GM12891 (cell line): ENCODE measurements at regions not wholly inside any gene's neighbourhood (a gene's known extent, or its start where the extent isn't known, plus 50 kb on each side); places are given as distances from the start of the nearest gene placed in this dataset.

Experiments
- DNase-seq: peaks from one replicate; pipeline ENCODE4 v3.0.0; 2011; ENCODE audit warnings: low spot score; ENCODE audit not compliant: insufficient read length
- FAIRE-seq: peaks from 2 replicates; lab custom pipeline; 2011; peaks lifted over from hg19 to GRCh38; lab: Jason Lieb, UNC
- PAX5 ChIP-seq: IDR thresholded peaks from 2 replicates; pipeline ENCODE4 v1.6.1; 2011; ENCODE audit warnings: low read length, moderate library complexity, mild to moderate bottlenecking; ENCODE audit not compliant: insufficient read depth, severe bottlenecking
- POLR2A ChIP-seq: IDR thresholded peaks from 2 replicates; pipeline ENCODE4 v1.6.1; 2011; ENCODE audit warnings: low read depth, low read length, control low read depth
- POLR2AphosphoS5 ChIP-seq: IDR thresholded peaks from 2 replicates; pipeline ENCODE4 v1.6.1; 2011; ENCODE audit warnings: low read depth, low read length, control low read depth
- POU2F2 ChIP-seq: IDR thresholded peaks from 2 replicates; pipeline ENCODE4 v1.6.1; 2011; ENCODE audit warnings: low read depth, mild to moderate bottlenecking, control low read depth, low read length, moderate library complexity
- SPI1 ChIP-seq: IDR thresholded peaks from 2 replicates; pipeline ENCODE4 v1.6.1; 2011; ENCODE audit warnings: low read depth, low read length, control low read depth
- TAF1 ChIP-seq: IDR thresholded peaks from 2 replicates; pipeline ENCODE4 v1.6.1; 2011; ENCODE audit warnings: low read depth, low read length, control low read depth

GRCh38 chr3:118401887-118402286 is 632.8 kb downstream of the IGSF11 start:
- no peak for FAIRE-seq
- no peak for TF ChIP-seq POLR2A
- no peak for TF ChIP-seq PAX5
- no peak for TF ChIP-seq SPI1
- no peak for TF ChIP-seq POU2F2
- TF ChIP-seq POLR2AphosphoS5: no peak
- TF ChIP-seq TAF1: no peak
- no peak for DNase-seq

DNA sequence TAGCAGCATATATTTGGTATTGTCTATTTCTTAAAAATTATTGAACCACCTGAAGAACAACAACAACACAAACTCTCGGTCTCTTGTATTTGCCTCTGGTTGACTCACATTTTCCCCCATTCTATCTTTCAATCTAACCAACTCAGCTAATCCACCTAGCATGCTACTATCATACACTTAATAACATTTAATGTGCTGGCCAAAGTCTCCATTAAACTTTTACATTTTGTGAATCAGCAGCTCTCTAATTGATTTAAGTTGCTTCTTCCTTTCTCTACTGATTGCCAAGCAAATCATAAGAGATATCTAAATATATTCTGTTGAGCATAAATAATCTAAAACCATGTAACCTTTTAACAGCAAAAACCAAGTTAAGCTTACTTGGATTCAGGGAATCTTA is 631.7 kb downstream of the IGSF11 start:
- FAIRE-seq (no peak), DNase-seq (no peak)
- TF ChIP-seq TAF1 (no peak), POU2F2 (no peak), PAX5 (no peak), POLR2AphosphoS5 (no peak), POLR2A (no peak), SPI1 (no peak)

DNA sequence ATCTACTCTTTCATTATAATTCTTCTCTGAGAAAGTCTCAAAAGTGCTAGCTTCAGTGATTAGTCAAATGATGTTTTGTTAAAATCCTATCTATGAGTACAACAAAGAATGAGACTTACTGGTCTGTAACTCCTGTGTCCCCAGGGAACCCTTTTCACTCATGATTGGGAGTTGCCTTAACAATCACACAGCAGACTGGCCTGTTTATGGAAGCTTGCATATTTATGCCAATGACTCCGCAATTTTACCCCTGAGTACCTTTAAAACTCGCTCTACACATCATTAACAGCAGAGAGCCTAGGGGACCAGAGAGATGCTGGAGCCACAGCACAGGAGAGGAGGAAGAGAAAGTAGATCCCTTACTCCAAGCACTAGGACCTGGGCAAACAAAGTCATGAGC is 628.1 kb downstream of the IGSF11 start:
- TF ChIP-seq POU2F2 (no peak), SPI1 (no peak), POLR2AphosphoS5 (no peak), PAX5 (no peak), POLR2A (no peak), TAF1 (no peak)
- FAIRE-seq (no peak), DNase-seq (no peak)

GRCh38 chr3:118408431-118408830 is 626.2 kb downstream of the IGSF11 start:
- FAIRE-seq (no peak), DNase-seq (no peak)
- TF ChIP-seq POLR2A (no peak), SPI1 (no peak), PAX5 (no peak), POLR2AphosphoS5 (no peak)

DNA sequence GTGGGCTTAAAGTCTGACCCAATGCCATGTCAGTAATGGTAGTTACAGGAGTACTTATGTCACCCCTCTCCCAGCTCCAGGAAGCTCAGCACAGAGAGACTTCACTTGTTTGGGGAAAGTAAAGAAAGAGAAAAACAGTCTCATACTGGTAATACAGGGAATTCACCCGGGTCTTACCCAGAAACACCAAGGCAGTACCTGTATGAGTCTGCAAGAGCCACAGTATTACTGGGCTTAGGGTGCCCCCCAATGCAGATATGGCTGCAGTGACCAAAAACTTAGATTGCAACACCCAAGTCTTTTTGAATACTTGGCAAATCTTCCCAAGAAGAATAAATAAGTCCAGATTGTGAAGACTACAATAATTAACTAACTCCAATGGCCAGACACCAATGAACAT is 622.1 kb downstream of the IGSF11 start:
- no peak for DNase-seq
- TF ChIP-seq POLR2A: no peak
- no peak for TF ChIP-seq SPI1
- no peak for TF ChIP-seq POLR2AphosphoS5
- TF ChIP-seq PAX5: no peak
- no peak for TF ChIP-seq POU2F2
- TF ChIP-seq TAF1: no peak
- no peak for FAIRE-seq

DNA sequence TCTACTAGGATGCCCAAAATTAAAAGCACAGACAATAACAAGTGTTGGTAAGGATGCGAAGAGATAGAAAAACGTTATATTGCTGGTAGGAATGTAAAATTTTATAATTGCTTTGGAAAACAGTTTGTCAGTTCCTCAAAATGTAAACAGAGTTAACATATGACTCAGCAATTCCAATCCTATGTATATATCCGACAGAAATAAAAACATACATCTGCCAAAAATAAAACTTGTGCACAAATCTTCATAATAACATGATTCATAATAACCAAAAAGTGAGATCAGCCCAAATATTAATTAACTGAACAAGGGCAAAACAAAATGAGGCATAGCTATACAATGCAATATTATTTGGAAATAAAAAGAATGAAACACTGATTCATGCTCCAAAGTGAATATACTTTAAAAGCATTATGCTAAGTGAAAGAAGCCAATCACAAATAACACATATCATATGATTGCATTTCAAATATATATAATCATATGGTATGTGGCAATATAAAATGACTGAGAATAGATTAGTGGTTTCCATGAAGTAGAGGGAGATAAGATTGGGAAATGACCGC is 609.3 kb downstream of the IGSF11 start:
- DNase-seq (no peak), FAIRE-seq (no peak)
- no peak for TF ChIP-seq SPI1

- no peak for FAIRE-seq
- TF ChIP-seq POLR2AphosphoS5 (no peak), PAX5 (no peak), POLR2A (no peak), SPI1 (no peak), TAF1 (no peak), POU2F2 (no peak)
Observed at GRCh38 chr3:118433825-118434224, 600.8 kb downstream of the IGSF11 start.

GRCh38 chr3:118435851-118436350 is 598.7 kb downstream of the IGSF11 start:
- FAIRE-seq: no peak
- DNase-seq: no peak
- no peak for TF ChIP-seq TAF1
- TF ChIP-seq SPI1: no peak
- TF ChIP-seq POLR2AphosphoS5: no peak
- TF ChIP-seq POU2F2: no peak
- no peak for TF ChIP-seq POLR2A
- TF ChIP-seq PAX5: no peak

More at GRCh38 chr3:118433825-118434224, 600.8 kb downstream of the IGSF11 start:
- no peak for DNase-seq

DNA sequence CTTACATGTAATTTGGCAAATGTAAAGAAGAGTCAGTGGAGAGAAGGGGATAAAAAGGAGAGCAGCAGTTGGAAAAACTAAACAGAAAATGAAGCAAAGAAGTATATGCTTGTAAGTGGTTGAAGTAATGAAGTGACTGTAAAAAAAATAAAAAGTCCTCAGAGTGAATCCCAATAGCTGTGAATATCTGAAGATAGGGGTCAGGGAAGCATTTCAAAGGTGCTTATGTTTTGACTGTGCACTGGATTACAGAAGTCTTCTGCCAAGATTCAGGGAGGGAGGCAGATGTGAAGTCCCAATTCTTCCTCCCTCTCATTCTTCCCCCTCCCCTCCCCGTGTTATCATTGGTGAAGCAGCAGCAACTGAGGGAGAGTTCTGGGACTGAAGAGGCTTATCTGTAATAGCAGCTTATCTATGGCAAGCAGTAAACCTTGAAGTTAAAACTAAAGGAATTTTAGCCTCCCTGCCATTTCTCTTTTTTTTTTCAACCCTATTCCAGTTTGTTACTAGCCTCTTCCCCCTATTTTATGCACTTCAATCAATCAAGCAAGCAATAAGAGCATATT is 597.9 kb downstream of the IGSF11 start:
- FAIRE-seq (no peak), DNase-seq (no peak)
- no peak for TF ChIP-seq SPI1
- TF ChIP-seq PAX5: no peak
- TF ChIP-seq POU2F2: no peak

- TF ChIP-seq PAX5: no peak
- no peak for TF ChIP-seq SPI1
- no peak for TF ChIP-seq TAF1
- no peak for TF ChIP-seq POLR2AphosphoS5
- TF ChIP-seq POLR2A: no peak
- no peak for TF ChIP-seq POU2F2
- no peak for FAIRE-seq
- DNase-seq: no peak
Observed at GRCh38 chr3:118445036-118445435, 589.6 kb downstream of the IGSF11 start.

- TF ChIP-seq POLR2AphosphoS5 (no peak), TAF1 (no peak), PAX5 (no peak), POLR2A (no peak), SPI1 (no peak), POU2F2 (no peak)
- no peak for DNase-seq
- FAIRE-seq: no peak
Observed at GRCh38 chr3:118447339-118447738, 587.3 kb downstream of the IGSF11 start.
